ENCODE measurements at regions not wholly inside any gene's neighbourhood (a gene's known extent, or its start where the extent isn't known, plus 50 kb on each side); places are given as distances from the start of the nearest gene placed in this dataset.
"Not testable (repeated sequence)": the region's sequence is repeated elsewhere in the genome, so short reads cannot be mapped to it uniquely, and the experiment has no call there.

DNA sequence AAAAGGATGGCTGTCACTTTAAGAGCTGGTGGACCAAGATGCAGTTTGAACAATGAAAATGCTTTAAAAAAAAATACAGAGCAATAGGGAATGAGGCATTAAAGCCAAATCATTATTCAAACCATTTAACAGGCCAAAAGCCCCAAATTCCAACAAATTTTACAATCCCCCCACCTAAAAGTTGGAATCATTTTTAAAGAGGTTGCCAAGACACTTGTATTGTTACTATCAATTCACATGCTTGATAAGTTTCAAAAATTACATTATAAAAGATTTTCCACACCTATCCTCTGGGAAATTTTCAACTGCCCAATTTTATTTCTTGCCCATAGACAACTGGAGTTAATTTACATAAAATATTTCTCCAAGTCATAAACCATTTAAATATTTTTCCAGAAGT, 192.3 kb upstream of the ARHGEF26 start:
- no peak for DNase-seq

DNA sequence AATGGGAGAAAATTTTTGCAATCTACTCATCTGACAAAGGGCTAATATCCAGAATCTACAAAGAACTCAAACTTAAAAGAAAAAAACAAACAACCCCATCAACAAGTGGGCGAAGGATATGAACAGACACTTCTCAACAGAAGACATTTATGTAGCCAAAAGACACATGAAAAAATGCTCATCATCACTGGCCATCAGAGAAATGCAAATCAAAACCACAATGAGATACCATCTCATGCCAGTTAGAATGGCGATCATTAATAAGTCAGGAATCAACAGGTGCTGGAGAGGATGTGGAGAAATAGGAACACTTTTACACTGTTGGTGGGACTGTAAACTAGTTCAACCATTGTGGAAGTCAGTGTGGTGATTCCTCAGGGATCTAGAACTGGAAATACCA, 187.7 kb upstream of the ARHGEF26 start:
- not testable (repeated sequence) for DNase-seq

GRCh38 chr3:153944084-153944483, 177.1 kb upstream of the ARHGEF26 start:
- no peak for DNase-seq

DNA sequence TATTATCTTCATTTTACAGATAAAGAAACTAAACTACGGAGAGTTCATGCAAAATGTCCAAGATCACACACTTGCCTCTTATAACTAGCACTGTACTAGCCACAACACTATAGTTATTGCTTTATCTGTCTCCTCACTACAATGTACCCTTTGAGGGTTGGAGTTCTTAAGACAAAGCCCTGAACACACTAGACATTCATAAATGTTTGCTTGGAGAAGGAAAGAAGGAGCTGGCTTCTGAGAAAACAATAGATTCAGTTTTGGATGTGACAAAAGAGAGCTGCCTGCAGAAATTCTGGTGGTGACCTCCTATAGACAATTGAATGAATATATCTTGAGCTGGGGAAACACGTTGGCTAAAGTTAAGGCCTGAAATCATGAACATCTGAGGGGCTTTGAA, 169.9 kb upstream of the ARHGEF26 start:
- DNase-seq, result no peak

GRCh38 chr3:153952091-153952490, 169.1 kb upstream of the ARHGEF26 start:
- DNase-seq, result no peak

DNA sequence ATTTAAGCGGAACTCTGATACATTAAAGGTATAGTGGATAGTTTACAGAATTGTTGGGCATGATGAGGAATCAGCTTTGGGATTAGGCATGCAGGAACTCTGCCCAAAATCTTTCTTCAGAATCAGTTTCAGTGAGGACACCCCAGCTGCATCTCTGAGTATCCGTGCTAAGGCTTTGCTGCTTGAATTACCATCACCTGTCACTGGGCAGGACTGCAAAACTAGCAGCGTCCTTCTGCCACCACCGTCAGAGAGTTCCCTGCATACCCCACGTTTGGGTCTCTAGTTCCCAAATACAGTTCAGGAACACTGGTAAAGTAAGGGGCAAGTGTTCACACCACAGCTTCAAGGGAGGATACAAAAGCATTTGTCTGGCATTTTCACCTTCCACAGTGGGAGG, 164.6 kb upstream of the ARHGEF26 start:
- DNase-seq, result no peak

DNA sequence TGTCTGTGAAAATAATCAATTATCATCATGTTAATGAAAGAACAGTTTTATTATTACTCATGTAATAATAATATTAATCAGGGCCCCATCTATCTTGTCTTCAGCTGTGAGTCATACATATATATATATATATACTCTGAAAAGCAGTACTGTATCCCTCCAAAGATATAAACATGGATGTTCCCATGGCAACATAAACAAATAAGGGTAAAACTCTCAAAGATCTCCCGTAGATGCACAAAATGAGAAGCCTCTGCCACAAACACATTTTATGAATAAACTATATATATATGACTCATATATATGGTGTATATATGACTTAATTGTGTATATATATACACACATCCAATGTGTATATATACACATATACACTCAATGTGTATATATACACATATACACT, 163.8 kb upstream of the ARHGEF26 start:
- DNase-seq, result no peak

- DNase-seq, result no peak
These were observed 162.3 kb upstream of the ARHGEF26 start for GRCh38 chr3:153958635-153959595.

DNA sequence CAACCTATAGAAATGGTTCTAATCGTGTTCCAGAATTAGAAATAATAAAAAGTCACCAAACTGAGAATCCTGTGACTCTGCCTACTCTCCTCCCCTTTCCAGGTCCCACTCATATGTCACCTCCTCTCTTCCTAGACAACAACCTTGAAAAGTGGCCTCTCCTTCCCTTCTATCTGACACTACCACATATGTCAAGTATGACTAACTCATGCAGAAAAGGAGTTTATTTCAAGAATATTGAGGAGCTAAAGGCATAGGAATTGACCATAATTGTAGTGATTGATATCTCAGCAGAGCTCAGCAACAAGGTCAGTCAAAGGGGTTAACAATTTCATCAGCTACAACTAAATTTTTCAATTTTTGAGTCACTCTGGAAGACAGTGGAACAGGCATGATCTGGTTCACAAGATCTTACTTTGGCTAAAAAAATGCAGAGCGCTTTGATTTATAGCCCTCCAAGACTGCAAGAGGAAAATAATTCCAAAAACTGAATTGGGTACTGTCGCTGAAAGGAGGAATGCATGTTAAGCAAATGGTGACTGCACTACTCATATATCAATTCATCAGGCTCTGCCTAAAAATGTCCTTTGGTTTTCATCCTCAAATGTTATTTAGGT, 160.6 kb upstream of the ARHGEF26 start:
- DNase-seq, result no peak

GRCh38 chr3:153961494-153961893, 159.7 kb upstream of the ARHGEF26 start:
- no peak for DNase-seq

- DNase-seq, result no peak
These were observed 158.2 kb upstream of the ARHGEF26 start for GRCh38 chr3:153963012-153963411.

GRCh38 chr3:153967260-153967659, 153.9 kb upstream of the ARHGEF26 start:
- DNase-seq, result no peak

DNA sequence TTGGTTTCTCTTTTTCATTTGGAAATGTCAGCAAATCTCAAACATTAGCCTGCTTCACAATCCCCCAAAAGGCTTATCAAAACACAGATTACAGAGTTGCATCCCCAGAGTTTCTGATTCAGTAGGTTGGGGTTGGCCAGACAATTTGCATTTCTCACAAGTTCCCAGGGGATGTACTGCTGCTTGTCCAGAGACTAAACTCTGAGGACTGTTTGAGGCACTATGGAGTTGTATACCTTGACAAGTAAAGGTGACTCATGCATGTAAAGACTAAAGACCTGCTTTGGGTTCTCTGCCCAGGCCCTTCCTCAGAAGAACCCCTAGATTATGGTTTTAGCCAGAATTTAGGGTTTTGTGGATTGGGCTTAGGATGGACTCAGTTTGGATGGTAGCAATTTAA, 151.1 kb upstream of the ARHGEF26 start:
- DNase-seq, result no peak

GRCh38 chr3:153970741-153971347, 150.3 kb upstream of the ARHGEF26 start:
- no peak for DNase-seq

DNA sequence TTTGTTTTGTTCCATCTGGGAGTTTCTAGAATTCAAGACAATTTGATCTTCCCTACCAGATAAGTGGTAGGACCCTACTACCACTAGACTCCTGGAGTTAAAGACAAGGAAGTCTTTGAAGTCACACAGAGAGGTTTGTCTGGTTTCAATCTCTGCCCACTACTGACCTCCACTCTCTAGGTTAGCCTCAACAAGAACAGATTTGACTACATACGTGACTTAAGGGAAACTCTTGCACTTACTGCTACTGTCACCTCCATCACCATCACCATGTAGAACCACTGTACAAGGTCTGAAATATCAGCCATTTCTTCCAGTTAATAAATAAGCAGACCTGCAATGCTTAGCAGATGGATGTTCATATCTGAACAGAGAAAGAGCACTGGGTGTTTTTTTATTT, 148.3 kb upstream of the ARHGEF26 start:
- no peak for DNase-seq

DNA sequence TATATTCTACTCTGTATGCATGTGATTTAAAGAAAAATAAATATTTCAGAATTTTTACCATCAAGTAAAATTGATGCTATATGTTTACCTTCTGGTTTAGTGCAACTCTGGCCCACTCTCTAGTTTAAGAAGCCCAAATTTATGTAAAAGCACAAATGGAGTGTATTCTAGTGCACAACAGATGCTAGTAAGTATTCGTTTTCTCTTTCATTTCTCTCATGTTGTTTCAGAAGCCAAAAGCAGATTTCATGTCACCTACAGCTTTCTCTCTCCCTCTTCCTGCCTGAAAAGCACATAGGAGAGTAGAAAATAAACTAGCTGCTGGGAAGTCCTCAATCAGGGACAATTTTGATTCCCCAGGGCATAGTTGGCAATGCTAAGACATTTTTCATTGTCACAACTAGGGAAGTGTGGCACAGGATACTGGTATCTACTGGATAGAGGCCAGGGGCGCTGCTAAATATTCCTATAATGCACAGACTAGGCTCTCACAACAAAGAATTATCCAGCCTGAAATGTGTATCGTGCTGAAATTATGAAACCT, 147.4 kb upstream of the ARHGEF26 start:
- DNase-seq, result no peak

- DNase-seq, result no peak
These were observed 146.6 kb upstream of the ARHGEF26 start for GRCh38 chr3:153974614-153975013.

DNA sequence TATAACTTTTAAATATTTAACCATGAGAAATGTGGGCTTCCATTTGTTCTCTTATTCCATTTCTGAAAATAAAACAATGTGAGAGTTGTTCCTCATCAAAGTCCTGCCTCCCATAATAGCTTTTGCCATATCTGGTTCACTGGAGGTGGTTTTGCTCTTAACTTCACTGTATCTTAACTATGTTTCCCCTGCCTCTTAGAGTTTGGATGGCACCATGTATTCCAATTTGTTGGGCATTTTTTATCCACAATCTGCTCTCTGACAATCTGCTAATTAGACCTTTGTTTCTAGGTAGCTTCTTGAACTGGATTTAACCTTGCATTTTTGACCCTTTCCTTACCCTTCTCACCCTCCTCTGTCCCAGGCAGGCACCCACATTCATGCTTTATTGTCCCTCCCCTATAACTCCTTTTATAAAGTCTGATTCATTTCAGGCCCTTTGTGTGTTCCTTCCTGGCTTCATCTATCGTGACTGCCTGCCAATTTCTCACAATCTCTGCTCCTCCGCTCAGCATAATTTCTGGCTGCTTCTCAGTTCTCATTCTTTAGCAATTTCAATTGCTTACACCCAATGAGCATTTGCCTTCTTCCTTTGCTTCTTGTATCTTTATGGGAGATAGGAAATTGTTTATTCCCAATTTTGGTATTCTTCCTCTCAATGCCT, 144.2 kb upstream of the ARHGEF26 start:
- DNase-seq, result no peak

- DNase-seq, result no peak
These were observed 143.2 kb upstream of the ARHGEF26 start for GRCh38 chr3:153978006-153978405.

DNA sequence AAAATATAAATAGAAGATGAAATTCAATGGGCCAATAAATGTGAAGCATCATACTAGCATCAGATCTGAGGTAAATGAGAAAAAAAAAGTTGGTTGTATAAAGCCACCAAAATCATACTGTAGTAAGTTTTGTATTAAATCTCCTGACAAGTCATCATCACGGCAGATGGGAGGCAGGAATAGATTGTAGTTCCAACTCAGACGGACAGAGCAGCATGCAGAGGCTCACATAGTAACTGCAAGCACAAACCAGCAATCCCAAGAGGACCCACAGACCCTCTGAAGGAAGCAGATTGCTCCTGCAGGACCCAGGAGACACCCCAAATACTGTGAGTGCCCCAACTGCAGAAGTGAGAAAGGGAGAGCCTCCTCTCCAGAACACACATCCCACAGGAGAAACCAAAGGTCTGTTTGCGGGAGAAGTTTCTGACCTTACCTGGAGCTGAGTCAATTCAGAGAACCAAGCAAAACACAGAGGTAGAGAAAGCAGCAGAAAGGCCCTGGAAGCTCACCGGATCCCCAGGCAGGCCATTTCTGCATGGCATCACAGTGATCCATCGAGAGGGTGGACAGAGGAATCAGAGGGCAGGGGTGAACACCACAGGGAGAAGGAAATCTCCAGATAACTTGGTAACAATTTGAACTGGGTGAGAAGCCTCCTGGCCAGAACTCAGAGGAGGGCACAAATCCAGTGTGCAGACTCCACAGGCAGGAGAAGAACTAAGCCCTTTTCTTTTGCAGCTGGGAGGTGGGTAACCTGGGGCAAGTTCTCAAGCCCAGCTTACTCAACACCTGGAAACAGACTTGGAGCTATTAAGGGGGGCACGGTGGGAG, 141.6 kb upstream of the ARHGEF26 start:
- no peak for DNase-seq

DNA sequence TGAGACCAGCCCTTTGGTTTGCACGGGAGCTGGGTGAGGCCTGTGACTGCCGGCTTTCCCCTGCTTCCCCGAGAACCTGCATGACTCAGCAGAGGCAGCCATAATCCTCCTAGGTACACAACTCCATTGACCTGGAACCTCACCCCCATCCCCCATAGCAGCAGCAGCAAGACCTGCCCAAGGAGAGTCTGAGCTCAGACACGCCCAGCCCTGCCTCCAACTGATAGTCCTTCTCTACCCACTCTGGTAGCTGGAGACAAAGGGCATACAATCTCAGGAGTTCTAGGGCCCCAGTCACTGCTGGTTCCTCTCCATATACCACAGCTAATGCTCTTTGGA, 141.0 kb upstream of the ARHGEF26 start:
- no peak for DNase-seq

DNA sequence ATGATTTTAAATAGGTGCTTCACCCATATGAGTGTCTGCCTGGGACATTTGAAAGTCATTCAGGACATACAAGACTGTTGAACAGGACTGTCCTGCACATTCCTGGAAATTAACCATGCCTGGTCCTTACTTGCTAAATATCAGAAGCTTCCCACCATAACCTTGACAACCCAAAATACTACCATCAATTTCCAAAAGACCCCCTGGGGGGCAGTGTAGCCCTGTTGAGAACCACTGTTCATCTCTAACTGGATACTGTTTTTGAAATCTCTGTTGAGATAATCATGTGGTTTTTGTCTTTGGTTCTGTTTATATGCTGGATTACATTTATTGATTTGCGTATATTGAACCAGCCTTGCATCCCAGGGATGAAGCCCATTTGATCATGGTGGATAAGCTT, 123.8 kb upstream of the ARHGEF26 start:
- not testable (repeated sequence) for DNase-seq

Data from GDM1 (cell line).